Sigmoid colon (tissue), 6 donors: ENCODE measurements at regions not wholly inside any gene's neighbourhood (a gene's known extent, or its start where the extent isn't known, plus 50 kb on each side); places are given as distances from the start of the nearest gene placed in this dataset.
A peak's percentile ranks its signal among the peaks of the same experiment; 100 is the strongest.
"Not testable (repeated sequence)": the region's sequence is repeated elsewhere in the genome, so short reads cannot be mapped to it uniquely, and the experiment has no call there.

Source experiments
- DNase-seq: peaks from one replicate; pipeline ENCODE4 v3.0.0-alpha.2; 2019
- H3K27ac ChIP-seq, 4 donors: fragments of 200-600 bp; sonication (generic); one replicate each; pipeline ENCODE4 v1.5.1; 2016 to 2019; ENCODE audit warnings: mild to moderate bottlenecking in 1 of 4
- H3K27me3 ChIP-seq, 3 donors: fragments of 200-600 bp; sonication (generic); one replicate each; pipeline ENCODE4 v1.5.1; 2019; ENCODE audit warnings: mild to moderate bottlenecking in 1 of 3
- H3K36me3 ChIP-seq, 4 donors: fragments of 200-600 bp; sonication (generic); one replicate each; pipeline ENCODE4 v1.5.1; 2016 to 2019
- H3K4me1 ChIP-seq, 4 donors: fragments of 200-600 bp; sonication (generic); one replicate each; pipeline ENCODE4 v1.5.1; 2017 to 2019
- H3K4me3 ChIP-seq, 4 donors: fragments of 200-600 bp; sonication (generic); one replicate each; pipeline ENCODE4 v1.5.1; 2017 to 2019; ENCODE audit warnings: mild to moderate bottlenecking in 2 of 4, moderate library complexity in 1 of 4
- H3K9me3 ChIP-seq, 4 donors: fragments of 200-600 bp in 3 of 4; sonication (generic) in 3 of 4; one replicate each; pipeline versions ENCODE4 v1.5.1 to v1.6.1; 2013 to 2019
- CTCF ChIP-seq, 4 experiments: fragments of 450-650 bp in 3 of 4; fragments of 200-600 bp in 1 of 4; IDR thresholded peaks; one replicate each; pipeline ENCODE4 v1.5.1; 2016 to 2019; ENCODE audit warnings: antibody characterized with exemption in 4 of 4, mild to moderate bottlenecking in 3 of 4, moderate library complexity in 2 of 4
- EP300 ChIP-seq, 4 donors: sonication (generic); formaldehyde crosslinking; IDR thresholded peaks; one replicate each; pipeline ENCODE4 v1.6.1; 2017; ENCODE audit warnings: antibody characterized with exemption in 4 of 4
- POLR2A ChIP-seq, 2 donors: fragments of 450-650 bp; IDR thresholded peaks; one replicate each; pipeline ENCODE4 v1.6.1; 2016; ENCODE audit warnings: antibody characterized with exemption in 2 of 2, mild to moderate bottlenecking in 2 of 2, moderate library complexity in 2 of 2
- POLR2AphosphoS5 ChIP-seq, 4 donors: sonication (generic); formaldehyde crosslinking; IDR thresholded peaks; one replicate each; pipeline ENCODE4 v1.6.1; 2017; ENCODE audit warnings: antibody characterized with exemption in 4 of 4
- WGBS, 2 donors: extraction: QIAGEN DNeasy Blood & Tissue Kit; methylation state at CpG; one replicate each; pipeline ENCODE4 v1.1.7; 2013; 5-methylcytosine and 5-hydroxymethylcytosine counted together
- intact Hi-C: fragments of 100-400 bp; cut with DNase I; formaldehyde crosslinking; loops from one replicate; pipeline ENCODE4 v1.15.1; 2023
- donor health status: healthy with polysubstance abuse.
- donor health status: healthy.

DNA sequence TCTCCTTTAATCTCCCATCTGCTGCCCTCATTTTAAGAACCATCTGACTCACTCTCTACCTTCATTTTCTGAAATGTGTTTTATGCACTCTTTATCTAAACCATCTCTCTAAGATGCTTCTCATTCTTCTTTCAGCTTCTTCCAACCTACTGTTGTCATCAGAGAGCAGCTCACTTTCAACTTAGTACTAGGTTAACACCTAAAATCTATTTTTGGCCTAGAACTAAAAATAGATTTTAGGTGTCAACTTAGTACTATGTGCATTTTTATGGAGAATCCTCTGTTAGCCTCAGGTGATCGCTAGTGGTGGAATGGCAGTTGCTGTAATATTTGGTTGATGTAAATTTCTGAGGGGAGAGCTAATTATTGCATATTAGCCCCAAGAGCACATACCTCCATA lies 277.1 kb downstream of the KCNJ2 start:
- Histone ChIP-seq H3K27me3 (no peaks in the 10 kb centered on the region), H3K27ac (no peak overlapping the region), H3K4me3 (no peak overlapping the region), H3K9me3 (peaks cover 0 to 2% (median 0%) of the 10 kb centered on the region in 4 donors), H3K4me1 (peaks cover 0 to 17% (median 9%) of the 10 kb centered on the region in 4 donors), H3K36me3 (no peaks in the 10 kb centered on the region)
- 87 to 91% methylated on average over 1 of the region's 1 CpG for WGBS, 2 donors
- no peak for TF ChIP-seq CTCF (IDR thresholded peaks at IDR 0.05)
- TF ChIP-seq POLR2A (IDR thresholded peaks at IDR 0.05), result no peak
- TF ChIP-seq EP300 (IDR thresholded peaks at IDR 0.05), result no peak
- TF ChIP-seq POLR2AphosphoS5 (IDR thresholded peaks at IDR 0.05), result no peak
- intact Hi-C loops, result no loop called here
- DNase-seq, result no peak

- Histone ChIP-seq H3K4me1 (peaks cover 0 to 17% (median 9%) of the 10 kb centered on the region in 4 donors), H3K9me3 (peaks cover 0 to 2% (median 0%) of the 10 kb centered on the region in 4 donors), H3K27me3 (no peaks in the 10 kb centered on the region), H3K36me3 (no peaks in the 10 kb centered on the region), H3K27ac (peak overlapping the region in 1 of 4 donors; percentile 20), H3K4me3 (no peak overlapping the region)
- TF ChIP-seq POLR2AphosphoS5 (IDR thresholded peaks at IDR 0.05), result no peak
- TF ChIP-seq CTCF (IDR thresholded peaks at IDR 0.05), result no peak
- TF ChIP-seq EP300 (IDR thresholded peaks at IDR 0.05), result no peak
- no peak for TF ChIP-seq POLR2A (IDR thresholded peaks at IDR 0.05)
- intact Hi-C loops, result no loop called here
- WGBS, 2 donors, result 65 to 76% methylated on average over 2 of the region's 2 CpGs
- no peak for DNase-seq
Observed at GRCh38 chr17:70447588-70447987, 278.3 kb downstream of the KCNJ2 start.

DNA sequence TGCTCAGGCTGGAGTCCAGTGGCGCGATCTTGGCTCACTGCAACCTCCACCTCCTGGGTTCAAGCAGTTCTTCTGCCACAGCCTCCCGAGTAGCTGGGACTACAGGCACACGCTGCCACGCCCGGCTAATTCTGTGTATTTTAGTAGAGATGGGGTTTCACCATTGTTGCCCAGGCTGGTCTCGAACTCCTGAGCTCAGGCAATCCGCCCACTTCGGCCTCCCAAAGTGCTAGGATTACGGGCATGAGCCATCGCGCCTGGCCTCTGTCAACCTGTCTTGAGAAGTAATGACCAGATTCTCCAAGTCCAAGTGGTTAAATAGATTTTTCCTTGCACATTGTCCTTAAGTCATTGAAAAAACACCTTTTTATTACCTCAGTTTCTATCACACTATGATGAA lies 283.7 kb downstream of the KCNJ2 start:
- H3K9me3 ChIP-seq, H3K4me1 ChIP-seq, H3K36me3 ChIP-seq, H3K27ac ChIP-seq, H3K27me3 ChIP-seq, intact Hi-C loops, H3K4me3 ChIP-seq: not testable (repeated sequence)
- 96% methylated on average over 12 of the region's 12 CpGs for WGBS, 2 donors
- peak; percentile 30 for DNase-seq

DNA sequence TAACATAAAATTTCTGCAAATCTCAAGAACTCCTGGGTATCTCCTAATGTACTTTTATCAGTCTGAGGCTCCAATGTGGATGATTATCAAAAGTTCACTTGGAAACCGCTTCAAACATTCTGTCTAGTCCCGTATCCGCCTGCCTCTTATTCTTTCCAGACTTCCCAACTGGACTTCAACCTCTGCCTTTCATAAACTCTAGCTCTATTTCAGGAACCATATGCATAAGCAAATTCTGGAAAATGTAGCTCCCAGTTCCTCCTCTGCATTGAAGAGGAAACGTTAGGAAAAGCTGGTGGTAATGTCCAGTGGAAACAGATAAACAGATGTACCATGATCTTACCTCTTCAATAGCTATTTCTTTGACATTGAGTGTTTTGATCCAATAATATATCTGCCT lies 285.0 kb downstream of the KCNJ2 start:
- Histone ChIP-seq H3K4me3 (no peak overlapping the region), H3K9me3 (no peaks in the 10 kb centered on the region), H3K36me3 (no peaks in the 10 kb centered on the region), H3K4me1 (no peaks in the 10 kb centered on the region), H3K27ac (no peak overlapping the region), H3K27me3 (no peaks in the 10 kb centered on the region)
- DNase-seq, result no peak
- 18 to 72% methylated on average over 4 of the region's 4 CpGs for WGBS, 2 donors
- TF ChIP-seq POLR2A (IDR thresholded peaks at IDR 0.05), result no peak
- TF ChIP-seq CTCF (IDR thresholded peaks at IDR 0.05), result no peak
- no peak for TF ChIP-seq EP300 (IDR thresholded peaks at IDR 0.05)
- TF ChIP-seq POLR2AphosphoS5 (IDR thresholded peaks at IDR 0.05), result no peak
- intact Hi-C loops, result no loop called here

- no peak for DNase-seq
- Histone ChIP-seq H3K36me3 (no peaks in the 10 kb centered on the region), H3K4me1 (no peaks in the 10 kb centered on the region), H3K9me3 (no peaks in the 10 kb centered on the region), H3K27me3 (no peaks in the 10 kb centered on the region), H3K27ac (no peak overlapping the region), H3K4me3 (no peak overlapping the region)
- no peak for TF ChIP-seq POLR2AphosphoS5 (IDR thresholded peaks at IDR 0.05)
- TF ChIP-seq CTCF (IDR thresholded peaks at IDR 0.05), result no peak
- TF ChIP-seq POLR2A (IDR thresholded peaks at IDR 0.05), result no peak
- TF ChIP-seq EP300 (IDR thresholded peaks at IDR 0.05), result no peak
- intact Hi-C loops, result no loop called here
Observed at GRCh38 chr17:70454908-70455307, 285.6 kb downstream of the KCNJ2 start.
